ENCODE measurements at regions not wholly inside any gene's neighbourhood (a gene's known extent, or its start where the extent isn't known, plus 50 kb on each side); places are given as distances from the start of the nearest gene placed in this dataset.

DNA sequence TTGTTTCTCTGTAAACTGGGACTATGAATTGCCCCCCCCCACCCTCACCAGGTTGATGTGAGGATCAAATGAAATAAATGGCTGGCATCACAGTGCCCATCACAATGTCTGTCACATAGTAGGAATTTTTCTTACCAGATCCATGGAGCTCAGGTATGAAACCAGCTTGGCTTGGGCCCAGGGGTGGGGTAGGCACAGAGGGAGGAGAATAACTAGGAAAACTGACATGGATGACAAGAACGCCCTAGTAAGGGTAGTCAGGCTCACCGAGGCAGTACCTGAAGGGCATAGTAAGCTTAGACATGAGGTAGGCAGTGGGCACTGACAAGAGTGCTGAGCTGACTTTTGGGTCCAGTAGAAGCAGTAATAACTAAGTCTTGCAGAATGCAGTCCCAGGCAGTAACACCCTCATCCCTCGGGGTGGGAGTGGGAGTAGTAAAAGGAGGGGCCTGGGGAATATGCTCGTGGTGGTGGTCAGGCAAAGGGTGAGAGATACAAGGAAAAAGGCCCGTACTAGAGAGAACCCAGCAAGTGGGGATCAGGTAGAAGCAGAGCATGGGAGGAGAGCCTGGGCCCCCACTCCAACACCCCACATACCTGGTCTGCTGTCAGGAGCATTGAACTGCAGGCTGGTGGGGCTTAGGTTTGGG lies 155.9 kb upstream of the PJA1 start:
- Histone ChIP-seq H3K9me3 (ENCODE audit: low read length) (no peaks in the 10 kb centered on the region), H3K4me2 (ENCODE audit: low read length) (no peak overlapping the region), H2AFZ (ENCODE audit: low read depth, low read length) (no peak overlapping the region), H3K9ac (ENCODE audit: low read length) (no peak overlapping the region), H3K27ac (ENCODE audit: low read length) (no peak overlapping the region), H3F3A (ENCODE audit: insufficient read depth, low read length, poor library complexity, severe bottlenecking) (no peaks in the 10 kb centered on the region), H3K27me3 (ENCODE audit: insufficient read depth, low read depth, low read length) (no peaks in the 10 kb centered on the region), H3K79me2 (replicated peaks; ENCODE audit: insufficient read depth, low read length) (no peaks in the 10 kb centered on the region), H3K4me3 (ENCODE audit: low read length) (no peak overlapping the region), H4K20me1 (ENCODE audit: insufficient read depth) (no peaks in the 10 kb centered on the region), H3K9me2 (ENCODE audit: insufficient read depth, low read length) (no peaks in the 10 kb centered on the region), H3K36me3 (ENCODE audit: insufficient read depth, low read length) (no peaks in the 10 kb centered on the region)
- TF ChIP-seq EZH2 (IDR thresholded peaks at IDR 0.05; ENCODE audit: borderline replicate concordance, insufficient read depth, low read length, poor library complexity, severe bottlenecking) (no peak), SMC3 (conservative IDR thresholded peaks at IDR 0.05; ENCODE audit: poor library complexity) (no peak), MXI1 (conservative IDR thresholded peaks at IDR 0.05; ENCODE audit: poor library complexity, severe bottlenecking) (no peak)
- TF ChIP-seq, protein P1, sequence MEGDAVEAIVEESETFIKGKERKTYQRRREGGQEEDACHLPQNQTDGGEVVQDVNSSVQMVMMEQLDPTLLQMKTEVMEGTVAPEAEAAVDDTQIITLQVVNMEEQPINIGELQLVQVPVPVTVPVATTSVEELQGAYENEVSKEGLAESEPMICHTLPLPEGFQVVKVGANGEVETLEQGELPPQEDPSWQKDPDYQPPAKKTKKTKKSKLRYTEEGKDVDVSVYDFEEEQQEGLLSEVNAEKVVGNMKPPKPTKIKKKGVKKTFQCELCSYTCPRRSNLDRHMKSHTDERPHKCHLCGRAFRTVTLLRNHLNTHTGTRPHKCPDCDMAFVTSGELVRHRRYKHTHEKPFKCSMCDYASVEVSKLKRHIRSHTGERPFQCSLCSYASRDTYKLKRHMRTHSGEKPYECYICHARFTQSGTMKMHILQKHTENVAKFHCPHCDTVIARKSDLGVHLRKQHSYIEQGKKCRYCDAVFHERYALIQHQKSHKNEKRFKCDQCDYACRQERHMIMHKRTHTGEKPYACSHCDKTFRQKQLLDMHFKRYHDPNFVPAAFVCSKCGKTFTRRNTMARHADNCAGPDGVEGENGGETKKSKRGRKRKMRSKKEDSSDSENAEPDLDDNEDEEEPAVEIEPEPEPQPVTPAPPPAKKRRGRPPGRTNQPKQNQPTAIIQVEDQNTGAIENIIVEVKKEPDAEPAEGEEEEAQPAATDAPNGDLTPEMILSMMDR (IDR thresholded peaks at IDR 0.05; ENCODE audit: poor library complexity, severe bottlenecking) = no peak
- TF ChIP-seq, protein P2, sequence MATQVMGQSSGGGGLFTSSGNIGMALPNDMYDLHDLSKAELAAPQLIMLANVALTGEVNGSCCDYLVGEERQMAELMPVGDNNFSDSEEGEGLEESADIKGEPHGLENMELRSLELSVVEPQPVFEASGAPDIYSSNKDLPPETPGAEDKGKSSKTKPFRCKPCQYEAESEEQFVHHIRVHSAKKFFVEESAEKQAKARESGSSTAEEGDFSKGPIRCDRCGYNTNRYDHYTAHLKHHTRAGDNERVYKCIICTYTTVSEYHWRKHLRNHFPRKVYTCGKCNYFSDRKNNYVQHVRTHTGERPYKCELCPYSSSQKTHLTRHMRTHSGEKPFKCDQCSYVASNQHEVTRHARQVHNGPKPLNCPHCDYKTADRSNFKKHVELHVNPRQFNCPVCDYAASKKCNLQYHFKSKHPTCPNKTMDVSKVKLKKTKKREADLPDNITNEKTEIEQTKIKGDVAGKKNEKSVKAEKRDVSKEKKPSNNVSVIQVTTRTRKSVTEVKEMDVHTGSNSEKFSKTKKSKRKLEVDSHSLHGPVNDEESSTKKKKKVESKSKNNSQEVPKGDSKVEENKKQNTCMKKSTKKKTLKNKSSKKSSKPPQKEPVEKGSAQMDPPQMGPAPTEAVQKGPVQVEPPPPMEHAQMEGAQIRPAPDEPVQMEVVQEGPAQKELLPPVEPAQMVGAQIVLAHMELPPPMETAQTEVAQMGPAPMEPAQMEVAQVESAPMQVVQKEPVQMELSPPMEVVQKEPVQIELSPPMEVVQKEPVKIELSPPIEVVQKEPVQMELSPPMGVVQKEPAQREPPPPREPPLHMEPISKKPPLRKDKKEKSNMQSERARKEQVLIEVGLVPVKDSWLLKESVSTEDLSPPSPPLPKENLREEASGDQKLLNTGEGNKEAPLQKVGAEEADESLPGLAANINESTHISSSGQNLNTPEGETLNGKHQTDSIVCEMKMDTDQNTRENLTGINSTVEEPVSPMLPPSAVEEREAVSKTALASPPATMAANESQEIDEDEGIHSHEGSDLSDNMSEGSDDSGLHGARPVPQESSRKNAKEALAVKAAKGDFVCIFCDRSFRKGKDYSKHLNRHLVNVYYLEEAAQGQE (IDR thresholded peaks at IDR 0.05; ENCODE audit: borderline replicate concordance) = no peak

DNA sequence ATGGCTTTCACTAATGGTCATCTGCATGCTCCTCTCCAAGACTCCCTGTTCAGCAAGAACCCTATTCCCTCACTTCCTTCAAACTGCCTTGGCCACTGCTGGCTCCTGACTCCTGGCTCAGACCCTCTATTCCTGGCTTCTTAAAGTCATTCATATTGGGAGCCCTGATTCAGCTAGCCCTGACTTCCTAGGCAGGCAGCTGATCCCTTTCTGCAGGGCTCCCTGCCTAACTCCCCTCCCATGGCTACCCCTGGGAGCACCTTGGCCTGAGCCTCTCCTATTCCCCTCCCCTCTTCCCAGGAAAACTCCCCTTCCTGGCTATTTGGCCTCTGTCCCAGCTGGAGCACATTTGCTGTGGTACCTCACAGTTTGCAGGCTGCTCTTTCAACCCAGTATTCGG lies 154.9 kb upstream of the PJA1 start:
- Histone ChIP-seq H3K36me3 (ENCODE audit: insufficient read depth, low read length) (no peaks in the 10 kb centered on the region), H4K20me1 (ENCODE audit: insufficient read depth) (no peaks in the 10 kb centered on the region), H3K9ac (ENCODE audit: low read length) (no peak overlapping the region), H3K79me2 (replicated peaks; ENCODE audit: insufficient read depth, low read length) (no peaks in the 10 kb centered on the region), H2AFZ (ENCODE audit: low read depth, low read length) (no peak overlapping the region), H3K27ac (ENCODE audit: low read length) (no peak overlapping the region), H3K9me3 (ENCODE audit: low read length) (no peaks in the 10 kb centered on the region), H3K27me3 (ENCODE audit: insufficient read depth, low read depth, low read length) (no peaks in the 10 kb centered on the region), H3F3A (ENCODE audit: insufficient read depth, low read length, poor library complexity, severe bottlenecking) (no peaks in the 10 kb centered on the region), H3K9me2 (ENCODE audit: insufficient read depth, low read length) (no peaks in the 10 kb centered on the region), H3K4me2 (ENCODE audit: low read length) (no peak overlapping the region), H3K4me3 (ENCODE audit: low read length) (no peak overlapping the region)
- TF ChIP-seq SMC3 (conservative IDR thresholded peaks at IDR 0.05; ENCODE audit: poor library complexity) (no peak), EP300 (conservative IDR thresholded peaks at IDR 0.05; ENCODE audit: poor library complexity, severe bottlenecking) (no peak), RAD21 (conservative IDR thresholded peaks at IDR 0.05) (no peak), MXI1 (conservative IDR thresholded peaks at IDR 0.05; ENCODE audit: poor library complexity, severe bottlenecking) (no peak), TAF1 (IDR thresholded peaks at IDR 0.05; ENCODE audit: low read depth) (no peak), EZH2 (IDR thresholded peaks at IDR 0.05; ENCODE audit: borderline replicate concordance, insufficient read depth, low read length, poor library complexity, severe bottlenecking) (no peak), POLR2AphosphoS5 (IDR thresholded peaks at IDR 0.05) (no peak)
- TF ChIP-seq, protein P1 (IDR thresholded peaks at IDR 0.05; ENCODE audit: poor library complexity, severe bottlenecking) = no peak
- TF ChIP-seq, protein P2 (IDR thresholded peaks at IDR 0.05; ENCODE audit: borderline replicate concordance) = no peak
